HT1080 (cell line): ENCODE measurements at regions not wholly inside any gene's neighbourhood (a gene's known extent, or its start where the extent isn't known, plus 50 kb on each side); places are given as distances from the start of the nearest gene placed in this dataset.
A peak's percentile ranks its signal among the peaks of the same experiment; 100 is the strongest.

Experiments
- DNase-seq: peaks from one replicate; pipeline ENCODE4 v3.0.0-alpha.2; 2015; ENCODE audit warnings: low read depth

DNA sequence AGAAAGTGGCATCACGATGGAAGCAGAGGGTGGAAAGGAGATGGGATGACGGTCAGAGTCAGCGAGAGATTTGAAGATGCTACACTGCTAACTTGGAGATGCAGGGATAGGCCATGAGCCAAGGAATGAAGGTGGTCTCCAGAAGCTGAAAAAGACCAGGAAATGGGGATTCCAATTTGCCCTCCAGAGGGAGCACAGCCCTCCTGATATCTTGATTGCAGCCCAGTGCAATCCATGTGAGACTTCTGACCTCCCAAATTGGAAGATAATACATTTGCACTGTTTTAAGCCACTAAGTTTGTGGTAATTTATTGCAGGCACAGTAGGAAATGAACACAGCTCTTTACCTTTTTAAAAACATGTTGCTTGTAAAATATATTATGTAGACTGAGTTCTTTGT, 549.5 kb downstream of the VRK1 start:
- DNase-seq = no peak

DNA sequence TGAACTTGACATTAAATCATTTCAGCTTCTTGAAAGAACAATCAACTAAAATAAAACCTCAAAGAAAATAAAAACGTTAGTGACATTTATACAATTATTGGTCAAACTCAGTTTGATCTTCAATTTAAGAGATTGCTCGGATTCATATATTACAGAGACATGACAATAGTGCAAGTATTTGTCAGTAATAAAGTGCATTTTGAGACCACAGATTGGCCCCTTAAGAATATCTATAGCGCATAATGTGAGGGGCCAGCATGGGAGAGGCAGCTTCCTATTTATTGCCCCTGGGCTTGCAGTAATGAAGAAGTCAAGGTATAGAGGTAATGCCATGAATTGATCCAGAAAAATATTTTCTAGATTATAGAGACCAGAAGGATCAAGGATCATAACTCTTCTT, 552.3 kb downstream of the VRK1 start:
- no peak for DNase-seq

DNA sequence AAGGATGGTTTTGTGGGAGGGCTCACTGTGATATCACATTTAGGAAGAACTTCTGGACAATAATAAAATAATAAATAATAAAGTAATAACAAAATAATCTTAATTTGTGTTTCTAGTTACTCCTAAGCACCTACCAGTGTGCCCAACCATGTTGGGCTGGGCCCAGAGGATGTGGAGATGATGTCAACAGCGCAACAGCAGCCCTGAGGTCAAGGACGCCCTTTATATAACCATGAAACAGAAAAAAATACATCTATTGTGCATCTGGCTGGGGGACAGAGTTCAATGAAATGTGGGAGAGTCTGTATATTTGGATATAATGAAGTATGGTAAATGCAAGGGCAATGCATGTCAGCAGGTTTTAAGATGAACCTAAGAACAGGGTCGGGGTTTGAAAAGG, 552.8 kb downstream of the VRK1 start:
- DNase-seq = no peak

DNA sequence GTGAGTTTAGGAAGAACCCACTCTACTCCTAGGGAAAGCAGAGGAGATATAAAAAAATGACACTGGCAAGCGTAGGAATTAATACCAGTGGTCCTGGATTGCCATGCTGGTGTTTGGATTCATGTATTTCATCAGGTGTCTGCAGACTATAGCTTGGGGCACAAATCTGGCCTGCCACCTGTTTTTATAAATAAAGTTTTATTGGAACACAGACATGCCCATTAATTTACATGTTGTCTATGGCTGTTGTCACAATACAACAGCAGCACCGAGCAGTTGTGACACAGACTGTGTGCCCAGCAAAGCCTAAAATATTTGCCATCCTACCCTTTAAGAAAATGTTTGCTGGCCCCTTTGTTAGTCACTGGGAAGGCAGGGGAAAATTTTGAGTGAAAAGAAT, 553.2 kb downstream of the VRK1 start:
- no peak for DNase-seq

DNA sequence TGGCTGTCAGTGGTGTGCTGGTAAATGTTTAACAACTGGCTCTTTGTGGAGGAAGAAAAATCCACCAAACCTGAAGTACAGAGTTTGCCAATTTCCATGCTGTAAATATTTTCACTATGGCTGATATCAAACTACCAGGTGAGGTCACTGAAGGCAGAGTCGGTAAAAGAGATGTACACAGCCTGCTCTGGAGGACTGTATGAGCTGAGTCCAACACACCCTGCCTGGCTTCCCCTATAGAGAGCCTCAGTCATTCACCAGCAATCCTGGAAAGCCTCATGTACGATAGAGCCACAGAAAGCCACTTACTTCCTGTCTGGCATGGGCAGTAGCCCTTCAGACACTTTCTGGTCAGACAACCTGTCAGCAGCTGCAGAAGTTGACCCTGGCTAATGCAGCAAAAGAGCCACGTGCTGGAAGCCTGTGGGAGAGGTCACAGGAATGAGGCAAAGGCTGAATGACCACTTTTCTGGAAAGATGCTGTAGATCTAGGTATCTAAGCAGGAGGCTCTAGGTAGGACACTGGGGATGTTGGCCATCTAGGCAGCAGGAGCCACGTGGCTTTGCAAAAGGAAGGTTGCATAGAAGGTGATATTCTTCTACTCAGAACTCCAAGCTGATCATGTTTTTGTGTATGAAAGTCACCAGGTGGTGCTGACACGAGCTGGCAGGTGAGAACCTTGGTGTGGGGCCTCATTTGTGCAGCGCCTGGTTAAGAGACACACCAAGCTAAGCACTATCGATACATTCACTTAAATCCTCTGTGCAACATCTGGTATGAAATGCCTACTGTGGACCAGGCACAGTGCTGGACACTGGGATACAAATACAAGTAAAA, 553.9 kb downstream of the VRK1 start:
- DNase-seq = no peak

DNA sequence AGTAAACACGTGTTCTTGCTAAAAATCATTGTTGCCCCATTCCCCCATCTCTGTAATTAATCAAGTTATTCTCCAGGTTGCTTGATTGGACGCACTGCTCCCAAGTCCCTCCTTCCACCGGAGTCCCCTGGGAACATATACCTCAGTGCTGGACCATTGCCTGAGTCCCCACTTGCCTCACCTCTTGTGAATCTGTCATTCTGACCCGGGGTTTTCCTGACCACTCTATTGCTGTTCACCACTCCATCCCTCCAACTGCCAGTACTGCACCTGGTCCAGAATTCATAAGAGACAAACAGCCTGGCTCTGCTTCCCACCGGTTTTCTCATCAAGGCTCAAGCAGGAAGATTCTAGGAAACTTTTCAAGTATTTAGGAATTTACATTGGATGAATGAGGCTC, 555.9 kb downstream of the VRK1 start:
- no peak for DNase-seq

DNA sequence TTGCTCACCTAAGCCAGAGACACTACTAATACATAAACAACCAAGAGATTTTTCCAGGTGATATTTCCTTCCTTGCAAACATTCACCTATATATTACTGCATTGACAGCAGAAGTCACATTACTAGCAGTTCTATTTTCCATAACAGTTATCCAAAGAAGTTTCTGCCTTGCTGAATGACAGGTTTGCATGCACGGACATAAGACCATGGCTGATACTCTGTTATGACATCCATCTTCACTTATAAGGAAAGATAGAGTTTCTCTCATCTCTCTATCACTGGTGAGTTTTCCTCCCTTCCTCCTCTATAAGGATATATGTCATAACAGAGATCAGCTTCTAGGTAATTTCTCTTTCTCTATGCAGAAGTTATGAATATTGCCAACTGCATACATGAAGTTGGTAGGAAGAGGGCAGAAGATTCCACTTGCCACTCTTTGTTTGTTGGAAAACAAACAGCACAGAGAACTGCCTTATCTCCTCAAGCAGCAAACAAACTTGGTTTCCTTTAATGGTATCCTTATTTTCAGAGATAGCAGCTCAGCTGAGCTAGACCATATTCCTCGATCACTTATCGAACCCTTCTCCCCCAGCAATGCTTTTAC, 557.0 kb downstream of the VRK1 start:
- DNase-seq = no peak

DNA sequence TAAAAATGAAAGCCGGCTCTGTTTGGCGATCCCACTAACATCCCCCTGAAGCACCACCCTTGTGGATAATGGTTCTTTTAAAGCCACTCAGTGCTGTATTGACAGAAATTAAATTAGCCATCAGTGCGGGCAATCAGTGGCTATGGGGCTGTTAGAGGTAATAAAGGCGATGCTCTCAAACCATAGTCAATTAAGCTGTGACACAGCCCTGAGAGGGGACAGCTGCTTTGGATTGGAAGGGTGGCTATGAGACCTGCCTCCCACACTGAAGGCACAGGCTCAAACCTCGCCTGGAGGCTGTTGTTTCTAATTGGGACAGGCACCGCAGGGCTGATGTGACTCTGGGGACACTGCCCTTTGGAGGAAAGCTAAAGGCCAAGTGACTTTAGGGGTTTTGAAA, 562.2 kb downstream of the VRK1 start:
- DNase-seq = no peak

DNA sequence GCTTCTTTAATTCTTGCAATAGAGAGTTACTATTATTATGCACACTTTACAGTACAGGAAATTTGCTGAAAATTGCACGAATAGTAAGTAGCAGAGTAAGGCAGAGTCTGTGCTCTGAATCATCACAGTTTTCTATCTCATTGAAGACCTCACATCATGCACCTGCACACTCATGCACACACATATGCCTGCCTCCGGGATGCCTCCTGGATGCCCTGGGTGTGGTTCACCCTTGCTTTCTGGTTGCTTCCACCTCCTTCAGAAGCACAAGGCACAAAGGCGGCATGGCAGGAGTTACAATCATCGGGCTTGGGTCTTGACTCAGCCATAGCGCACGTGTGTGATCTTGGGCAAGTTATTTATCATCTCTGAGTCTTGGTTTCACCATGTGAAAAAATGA, 564.0 kb downstream of the VRK1 start:
- DNase-seq = no peak

DNA sequence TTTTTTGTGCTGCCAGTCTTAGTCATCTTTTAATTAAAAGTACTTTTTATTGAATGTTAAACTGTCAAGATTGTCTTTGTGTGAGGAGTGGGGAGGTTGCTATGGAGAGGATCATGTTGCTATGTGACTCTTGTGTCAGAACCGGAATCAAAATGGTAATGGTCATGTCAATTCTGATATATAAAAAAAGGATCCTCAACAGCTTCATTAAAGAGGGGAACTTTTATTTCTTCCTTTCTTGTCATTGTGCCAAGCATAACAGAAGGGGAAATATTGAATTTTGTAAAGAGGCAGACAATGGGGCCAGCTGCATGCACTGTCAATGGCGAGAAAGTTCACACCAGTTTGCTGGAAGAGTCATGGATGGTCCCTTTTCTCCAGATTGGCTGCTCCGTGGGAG, 564.8 kb downstream of the VRK1 start:
- DNase-seq = no peak

DNA sequence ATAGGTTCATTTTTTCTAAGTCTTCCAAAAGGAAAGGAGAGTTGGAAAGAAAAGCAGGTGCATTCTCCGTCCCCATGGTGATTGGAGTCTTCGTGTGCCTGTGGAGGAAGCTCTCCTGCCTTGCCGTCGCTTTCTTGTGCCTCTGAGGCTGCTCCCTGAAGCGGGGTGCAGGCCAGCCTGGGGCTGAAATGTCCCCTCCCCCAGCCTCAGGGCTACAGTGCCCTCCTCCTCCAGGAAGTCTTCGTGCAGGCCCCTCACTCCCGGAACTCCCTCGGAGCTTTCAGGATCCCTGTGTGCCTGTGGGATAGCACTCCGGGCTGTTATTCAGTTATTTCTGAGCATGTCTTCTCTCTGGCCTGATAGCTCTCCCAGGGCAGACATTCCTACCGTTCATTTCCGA, 569.2 kb downstream of the VRK1 start:
- DNase-seq = no peak

DNA sequence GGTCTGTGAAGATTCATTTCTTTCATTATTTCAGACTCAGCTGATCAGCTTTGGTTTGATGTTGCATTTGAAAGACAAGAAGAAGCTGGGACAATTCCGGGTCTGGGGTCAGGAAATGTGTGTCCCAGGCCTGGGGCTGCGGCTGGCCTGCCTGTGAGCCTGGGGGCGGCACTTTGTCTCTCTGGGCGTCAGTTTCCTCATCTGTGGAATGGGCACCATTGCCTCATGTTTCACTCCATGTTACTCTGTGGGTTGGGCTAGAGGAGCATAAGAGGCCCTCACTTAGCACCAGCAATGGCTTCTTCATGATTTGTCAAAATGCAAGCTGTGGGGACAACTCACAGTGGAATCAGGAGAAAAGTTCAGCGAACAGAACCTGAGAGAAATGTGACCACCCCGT, 570.1 kb downstream of the VRK1 start:
- DNase-seq = no peak

DNA sequence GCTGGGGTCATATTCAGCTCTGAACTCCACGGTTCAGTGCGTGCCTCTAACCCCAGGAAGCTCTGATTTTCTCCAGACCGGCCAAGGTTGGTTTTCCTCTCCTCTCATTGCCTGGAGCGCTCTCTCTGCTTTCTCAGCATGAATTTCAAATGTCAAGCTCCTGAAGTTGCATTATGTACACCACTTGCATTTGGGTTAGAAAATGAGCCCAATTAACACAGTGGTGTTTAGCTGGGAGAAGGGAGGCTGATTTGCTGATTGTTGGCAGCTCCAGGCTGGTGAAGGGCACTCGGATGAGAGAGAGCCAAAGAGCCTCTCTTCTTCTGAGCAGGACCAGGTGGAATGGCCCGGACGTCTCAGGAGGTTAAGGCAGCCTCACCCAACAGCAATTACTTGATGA, 570.9 kb downstream of the VRK1 start:
- no peak for DNase-seq

DNA sequence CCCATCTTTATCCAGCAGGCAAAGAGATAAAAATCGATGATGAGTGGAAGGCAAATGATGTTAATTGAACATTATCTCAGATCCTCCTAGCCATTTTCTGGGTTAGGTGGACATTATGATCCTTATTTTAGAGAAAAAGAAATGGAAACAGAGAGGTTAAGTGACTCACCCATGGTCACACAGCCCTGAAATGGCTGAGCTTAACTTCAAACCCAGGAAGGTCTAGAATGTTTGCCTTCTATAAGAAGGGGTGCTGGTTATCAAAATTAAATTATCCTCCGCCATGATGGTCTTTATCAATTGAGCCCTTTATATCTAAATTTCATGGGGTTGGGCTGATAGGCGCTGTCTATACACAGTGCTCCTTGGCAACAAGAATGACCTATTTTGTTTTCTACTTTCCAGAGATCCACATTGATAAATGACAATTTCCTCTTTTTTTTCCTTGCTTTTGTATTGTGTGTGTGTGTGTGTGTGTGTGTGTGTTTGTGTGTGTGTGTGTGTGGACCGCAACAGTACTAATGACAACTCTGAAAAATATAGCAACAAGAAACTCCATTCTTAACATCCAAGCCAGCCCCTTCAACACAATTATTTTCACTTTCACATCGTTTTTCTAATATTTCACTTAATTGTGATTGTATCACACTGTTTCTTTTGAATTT, 571.9 kb downstream of the VRK1 start:
- no peak for DNase-seq

DNA sequence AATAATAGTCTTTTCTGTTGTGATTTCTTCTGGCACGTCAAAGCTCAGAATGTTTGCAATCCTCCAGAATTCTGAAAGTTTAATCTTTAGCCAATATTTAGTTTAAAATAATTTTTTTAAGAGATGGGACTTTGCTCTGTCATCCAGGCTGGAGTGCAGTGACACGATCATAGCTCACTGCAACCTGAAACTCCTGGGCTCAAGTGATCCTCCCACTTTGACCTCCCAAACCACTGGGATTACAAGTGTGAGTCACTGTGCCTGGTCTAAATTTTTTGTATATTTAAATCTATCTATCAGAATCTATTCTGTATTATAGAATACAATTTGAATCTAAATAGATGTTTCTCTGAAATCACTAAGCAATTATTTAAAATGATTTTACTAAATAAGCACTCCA, 572.7 kb downstream of the VRK1 start:
- DNase-seq = peak; percentile 10

DNA sequence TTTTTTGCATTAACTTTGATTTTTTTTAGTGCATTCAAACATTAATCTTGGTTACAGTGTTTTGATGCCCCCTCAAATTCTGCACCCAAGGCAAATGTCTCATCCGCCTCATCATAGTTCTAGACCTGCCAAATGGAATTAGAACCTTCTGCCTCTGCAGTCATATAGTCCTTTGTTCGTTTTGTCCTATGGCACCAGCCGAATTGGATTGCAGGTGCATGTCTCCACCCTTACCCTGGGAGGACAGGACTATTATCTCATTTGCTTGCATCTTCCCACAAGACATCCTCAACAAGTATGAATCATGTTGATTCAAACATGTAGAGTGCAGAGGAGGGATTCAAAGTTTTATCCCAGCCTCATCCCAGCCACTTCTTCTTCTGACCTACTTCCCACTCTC, 579.1 kb downstream of the VRK1 start:
- DNase-seq = no peak

DNA sequence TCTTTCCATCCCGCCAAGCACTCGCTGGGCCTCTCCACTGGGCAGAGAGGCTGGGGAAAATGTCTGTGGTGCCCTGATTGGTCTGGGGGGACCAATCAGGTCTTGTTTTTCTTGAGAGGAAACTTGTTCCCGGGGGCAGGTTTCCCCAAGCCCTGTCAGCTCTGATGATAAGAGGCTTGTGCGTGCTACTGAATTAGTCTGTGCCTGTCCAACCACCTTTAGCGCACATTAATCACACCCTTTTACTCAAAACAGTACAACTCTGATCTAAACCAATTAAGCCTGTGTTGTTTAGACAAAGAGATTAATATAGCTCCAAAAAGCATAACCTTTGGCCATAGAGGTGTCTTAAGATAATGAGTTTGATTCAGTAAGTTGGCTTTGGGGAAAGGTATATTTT, 580.4 kb downstream of the VRK1 start:
- no peak for DNase-seq

DNA sequence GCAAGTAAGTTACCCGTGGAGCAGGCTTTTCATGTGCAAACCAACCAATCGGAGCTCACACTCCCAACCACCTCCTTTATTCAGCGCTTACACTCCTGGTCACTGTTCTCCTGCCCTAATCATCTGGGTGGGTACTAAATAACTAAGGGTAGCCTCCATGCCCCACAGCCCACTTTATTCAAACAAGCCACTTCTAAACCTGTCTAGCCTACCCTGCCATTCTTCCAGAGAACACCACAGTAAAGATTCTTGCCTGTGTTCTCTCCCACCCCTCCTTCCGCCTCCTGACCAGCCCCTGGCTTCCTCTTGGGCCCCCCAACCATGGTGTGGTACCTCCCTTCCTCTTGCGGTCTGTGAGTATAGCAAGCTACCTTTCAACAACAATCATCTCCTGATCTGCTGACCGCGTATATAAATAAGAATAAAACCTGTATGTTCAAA, 581.9 kb downstream of the VRK1 start:
- no peak for DNase-seq

DNA sequence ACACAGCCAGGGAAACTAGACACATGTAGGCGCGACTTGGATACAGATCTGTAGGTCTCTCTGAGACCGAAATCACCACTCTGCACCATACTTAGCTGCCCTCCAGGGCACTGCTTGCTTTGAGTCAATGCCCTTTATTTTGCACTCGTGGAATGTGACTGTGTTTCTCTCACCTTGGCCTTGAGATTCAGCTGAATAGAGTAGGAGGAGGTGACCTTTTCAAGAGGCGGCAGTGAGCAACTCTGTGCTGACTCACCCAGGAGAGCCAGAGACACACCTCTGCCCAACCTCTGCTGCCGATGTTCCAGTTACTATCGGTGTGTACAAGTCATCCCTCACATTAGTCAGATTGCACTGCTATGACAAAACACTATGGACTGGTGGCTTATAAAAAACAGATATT, 583.4 kb downstream of the VRK1 start:
- DNase-seq = peak; percentile 54

DNA sequence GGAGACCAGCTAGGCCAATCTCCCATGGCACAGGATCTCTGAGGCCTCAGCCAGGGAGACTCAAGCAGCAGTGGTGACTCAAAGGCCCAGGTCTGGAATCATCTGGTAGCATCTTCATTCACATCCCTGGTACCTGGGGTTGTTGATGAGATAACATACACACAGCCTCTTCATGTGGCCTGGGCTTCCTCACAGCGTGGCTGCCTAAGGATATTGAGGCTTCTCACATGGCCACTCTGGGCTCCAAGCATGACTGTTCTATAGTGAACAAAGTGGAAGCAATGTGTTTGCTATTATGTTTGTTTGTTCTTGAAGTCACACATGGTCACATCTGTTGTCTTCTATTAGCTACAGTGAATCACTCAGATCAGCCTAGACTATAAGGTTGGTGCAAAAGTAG, 584.1 kb downstream of the VRK1 start:
- no peak for DNase-seq

DNA sequence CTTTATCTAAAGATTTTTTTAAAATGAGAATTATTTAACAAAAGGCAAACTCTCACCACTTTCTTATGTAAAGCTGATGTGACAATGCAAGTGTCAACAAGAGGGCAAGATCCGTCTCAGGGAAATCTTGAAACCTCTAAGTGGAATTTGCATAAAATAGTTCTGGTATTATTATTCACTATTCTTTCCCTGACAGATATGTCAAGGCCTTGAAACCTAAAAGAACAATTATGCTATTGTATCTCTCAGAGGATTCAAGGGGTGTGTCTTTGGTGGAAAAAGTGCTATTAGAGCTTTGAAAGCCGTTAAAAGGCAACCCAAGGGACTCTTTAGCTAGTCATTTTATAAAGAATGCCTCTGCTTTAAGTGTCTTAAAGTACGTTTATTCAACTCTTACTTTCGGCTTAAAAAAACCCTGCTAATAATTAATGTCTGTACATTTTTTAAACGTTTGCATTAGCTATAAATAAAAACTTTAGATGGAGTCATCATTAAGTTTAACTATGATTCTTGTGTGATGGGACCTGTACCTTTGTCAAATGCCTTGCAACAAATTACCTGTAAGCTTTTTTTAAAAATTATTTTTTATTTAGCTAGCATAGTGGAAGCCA, 585.5 kb downstream of the VRK1 start:
- DNase-seq = no peak

DNA sequence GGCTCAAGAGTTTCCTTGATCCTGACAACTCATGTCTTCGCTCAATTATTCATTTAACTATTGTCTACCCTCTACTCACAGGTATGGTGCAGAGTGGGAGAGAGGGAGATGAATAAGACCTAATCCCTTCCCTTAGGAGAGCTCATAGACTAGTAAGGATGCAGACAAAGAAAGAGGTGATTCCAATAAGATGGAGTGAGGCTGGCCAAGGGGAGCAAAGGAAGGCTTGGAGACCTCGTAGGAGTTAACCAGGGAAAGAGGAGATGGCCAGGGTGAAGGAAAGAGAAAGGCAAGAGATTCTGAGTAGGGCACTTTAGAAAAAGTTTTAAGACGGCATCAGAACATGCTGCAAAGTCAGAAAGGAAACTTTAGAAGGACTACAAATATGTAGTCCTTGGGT, 588.5 kb downstream of the VRK1 start:
- DNase-seq = no peak
